NCI-H1930 (cell line): ENCODE measurements at regions not wholly inside any gene's neighbourhood (a gene's known extent, or its start where the extent isn't known, plus 50 kb on each side); places are given as distances from the start of the nearest gene placed in this dataset.
"Not testable (repeated sequence)": the region's sequence is repeated elsewhere in the genome, so short reads cannot be mapped to it uniquely, and the experiment has no call there.

Source experiments
- DNase-seq, 2 experiments: peaks; one replicate each; lab custom pipeline; 2025; lab: John Stamatoyannopoulos, UW

DNA sequence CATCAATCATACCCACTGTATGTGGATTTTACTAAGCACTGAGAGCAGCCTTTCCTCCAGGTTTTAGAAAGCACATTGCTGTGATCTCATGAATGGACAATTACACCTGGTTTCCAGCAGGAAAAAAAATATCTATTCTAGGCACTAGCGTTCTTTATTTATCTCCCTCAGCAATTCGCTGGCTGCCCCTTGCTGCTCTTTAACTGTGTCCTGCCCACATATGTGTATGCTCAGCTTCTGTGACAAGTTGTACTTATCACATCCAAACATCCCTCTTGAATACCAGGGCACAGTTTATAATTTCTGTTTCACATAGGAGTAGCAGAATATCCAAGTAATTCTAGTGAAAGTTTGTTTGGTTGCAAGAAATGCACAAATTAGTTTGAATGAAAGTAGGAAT lies 146.8 kb downstream of the USP46 start:
- no peak for DNase-seq

DNA sequence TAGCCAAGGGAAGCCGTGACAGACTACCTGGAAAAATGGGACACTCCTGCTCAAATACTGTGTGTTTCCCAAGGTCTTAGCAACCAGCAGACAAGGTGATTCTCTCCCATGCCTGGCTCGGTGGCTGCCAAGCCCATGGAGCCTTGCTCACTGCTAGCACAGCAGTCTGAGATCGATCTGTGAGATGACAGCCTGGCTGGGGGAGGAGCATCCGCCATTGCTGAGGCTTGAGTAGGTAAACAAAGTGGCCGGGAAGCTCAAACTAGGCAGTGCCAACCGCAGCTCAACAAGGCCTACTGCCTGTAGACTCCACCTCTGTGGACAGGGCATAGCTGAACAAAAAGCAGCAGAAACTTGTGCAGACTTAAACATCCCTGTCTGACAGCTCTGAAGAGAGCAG lies 137.0 kb downstream of the USP46 start:
- not testable (repeated sequence) for DNase-seq

DNA sequence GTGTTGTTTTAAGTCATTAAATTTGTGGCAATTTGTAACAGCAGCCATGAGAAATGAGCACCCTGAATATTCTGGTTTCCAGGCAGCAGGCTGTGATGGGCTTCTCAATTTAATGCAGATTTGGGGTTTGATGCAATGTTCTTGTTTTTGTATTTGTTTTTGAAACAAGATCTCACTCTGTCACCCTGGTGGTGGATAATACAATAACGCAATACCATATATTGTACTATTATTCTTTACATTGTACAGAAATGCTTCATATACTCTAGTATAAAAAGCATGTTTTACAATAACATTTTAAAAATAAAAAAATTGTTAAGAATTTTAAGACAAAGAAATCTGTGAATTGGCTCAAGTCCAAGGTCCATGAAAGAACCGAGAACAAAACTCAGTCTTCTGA lies 129.1 kb downstream of the USP46 start:
- DNase-seq = no peak

DNA sequence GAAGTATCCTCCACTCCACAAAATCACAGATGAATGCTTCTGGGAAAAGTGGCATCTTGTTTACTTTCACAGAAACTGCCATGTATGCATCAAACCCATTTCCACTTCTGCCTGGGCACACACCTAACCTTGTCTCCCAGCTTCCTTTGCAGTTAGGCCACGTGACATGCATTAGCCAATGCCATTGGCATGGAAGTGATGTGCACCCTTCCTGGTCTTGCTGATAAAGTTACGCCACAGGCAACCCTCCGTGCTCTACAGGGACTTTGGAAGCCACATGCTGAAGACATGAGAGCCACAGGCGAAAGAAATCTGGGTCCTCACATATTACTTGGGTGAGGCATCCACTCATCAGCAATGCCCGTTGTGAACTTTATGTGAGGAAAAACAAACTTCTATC lies 123.3 kb downstream of the USP46 start:
- no peak for DNase-seq
